ENCODE measurements at regions not wholly inside any gene's neighbourhood (a gene's known extent, or its start where the extent isn't known, plus 50 kb on each side); places are given as distances from the start of the nearest gene placed in this dataset.

GRCh38 chr17:51454456-51454978 lies 194.2 kb downstream of the UTP18 start:
- TF ChIP-seq POLR2A (IDR thresholded peaks at IDR 0.05): no peak
- TF ChIP-seq CTCF (IDR thresholded peaks at IDR 0.05): no peak
